ENCODE measurements at regions not wholly inside any gene's neighbourhood (a gene's known extent, or its start where the extent isn't known, plus 50 kb on each side); places are given as distances from the start of the nearest gene placed in this dataset.

- no peak for DNase-seq
- in situ Hi-C loops (cut with MboI; ENCODE audit: low pct_unique_long_range_greater_than_20kb, low sequenced_read_pairs), result no loop called here
Observed at GRCh38 chr2:217290467-217290866, 430.6 kb upstream of the TNP1 start.

- in situ Hi-C loops (cut with MboI; ENCODE audit: low pct_unique_long_range_greater_than_20kb, low sequenced_read_pairs), result no loop called here
- no peak for DNase-seq
Observed at GRCh38 chr2:217289907-217290280, 430.0 kb upstream of the TNP1 start.

GRCh38 chr2:217289177-217289906, 429.5 kb upstream of the TNP1 start:
- in situ Hi-C loops (cut with MboI; ENCODE audit: low pct_unique_long_range_greater_than_20kb, low sequenced_read_pairs), result no loop called here
- no peak for DNase-seq

GRCh38 chr2:217288472-217289063, 428.7 kb upstream of the TNP1 start:
- DNase-seq, result no peak

GRCh38 chr2:217286833-217287232, 427.0 kb upstream of the TNP1 start:
- no peak for DNase-seq
- in situ Hi-C loops (cut with MboI; ENCODE audit: low pct_unique_long_range_greater_than_20kb, low sequenced_read_pairs), result no loop called here

More at GRCh38 chr2:217288472-217289063, 428.7 kb upstream of the TNP1 start:
- in situ Hi-C loops (cut with MboI; ENCODE audit: low pct_unique_long_range_greater_than_20kb, low sequenced_read_pairs), result no loop called here

- in situ Hi-C loops (cut with MboI; ENCODE audit: low pct_unique_long_range_greater_than_20kb, low sequenced_read_pairs), result no loop called here
- no peak for DNase-seq
Observed at GRCh38 chr2:217285926-217286325, 426.1 kb upstream of the TNP1 start.

- DNase-seq, result no peak
- in situ Hi-C loops (cut with MboI; ENCODE audit: low pct_unique_long_range_greater_than_20kb, low sequenced_read_pairs), result no loop called here
Observed at GRCh38 chr2:217283460-217283859, 423.6 kb upstream of the TNP1 start.

- DNase-seq, result no peak
- in situ Hi-C loops (cut with MboI; ENCODE audit: low pct_unique_long_range_greater_than_20kb, low sequenced_read_pairs), result no loop called here
Observed at GRCh38 chr2:217282531-217282930, 422.7 kb upstream of the TNP1 start.

- DNase-seq, result no peak
- in situ Hi-C loops (cut with MboI; ENCODE audit: low pct_unique_long_range_greater_than_20kb, low sequenced_read_pairs), result no loop called here
Observed at GRCh38 chr2:217279556-217279955, 419.7 kb upstream of the TNP1 start.

- no peak for DNase-seq
- in situ Hi-C loops (cut with MboI; ENCODE audit: low pct_unique_long_range_greater_than_20kb, low sequenced_read_pairs), result no loop called here
Observed at GRCh38 chr2:217279140-217279539, 419.3 kb upstream of the TNP1 start.

GRCh38 chr2:217277646-217278398, 418.0 kb upstream of the TNP1 start:
- in situ Hi-C loops (cut with MboI; ENCODE audit: low pct_unique_long_range_greater_than_20kb, low sequenced_read_pairs), result no loop called here
- no peak for DNase-seq

GRCh38 chr2:217276433-217276832, 416.6 kb upstream of the TNP1 start:
- DNase-seq, result no peak
- in situ Hi-C loops (cut with MboI; ENCODE audit: low pct_unique_long_range_greater_than_20kb, low sequenced_read_pairs), result no loop called here

GRCh38 chr2:217275091-217275490, 415.2 kb upstream of the TNP1 start:
- in situ Hi-C loops (cut with MboI; ENCODE audit: low pct_unique_long_range_greater_than_20kb, low sequenced_read_pairs), result no loop called here
- DNase-seq, result no peak

GRCh38 chr2:217274578-217274977, 414.7 kb upstream of the TNP1 start:
- in situ Hi-C loops (cut with MboI; ENCODE audit: low pct_unique_long_range_greater_than_20kb, low sequenced_read_pairs), result no loop called here
- DNase-seq, result no peak

GRCh38 chr2:217273851-217274250, 414.0 kb upstream of the TNP1 start:
- no peak for DNase-seq
- in situ Hi-C loops (cut with MboI; ENCODE audit: low pct_unique_long_range_greater_than_20kb, low sequenced_read_pairs), result no loop called here

GRCh38 chr2:217273162-217273561, 413.3 kb upstream of the TNP1 start:
- no peak for DNase-seq
- in situ Hi-C loops (cut with MboI; ENCODE audit: low pct_unique_long_range_greater_than_20kb, low sequenced_read_pairs), result no loop called here

- no peak for DNase-seq
- in situ Hi-C loops (cut with MboI; ENCODE audit: low pct_unique_long_range_greater_than_20kb, low sequenced_read_pairs), result no loop called here
Observed at GRCh38 chr2:217271813-217272212, 411.9 kb upstream of the TNP1 start.

- in situ Hi-C loops (cut with MboI; ENCODE audit: low pct_unique_long_range_greater_than_20kb, low sequenced_read_pairs), result no loop called here
- DNase-seq, result no peak
Observed at GRCh38 chr2:217270485-217271121, 410.7 kb upstream of the TNP1 start.

GRCh38 chr2:217269701-217270484, 410.0 kb upstream of the TNP1 start:
- in situ Hi-C loops (cut with MboI; ENCODE audit: low pct_unique_long_range_greater_than_20kb, low sequenced_read_pairs), result no loop called here
- no peak for DNase-seq

Data from KBM-7 (cell line).